ENCODE measurements at regions not wholly inside any gene's neighbourhood (a gene's known extent, or its start where the extent isn't known, plus 50 kb on each side); places are given as distances from the start of the nearest gene placed in this dataset.

DNA sequence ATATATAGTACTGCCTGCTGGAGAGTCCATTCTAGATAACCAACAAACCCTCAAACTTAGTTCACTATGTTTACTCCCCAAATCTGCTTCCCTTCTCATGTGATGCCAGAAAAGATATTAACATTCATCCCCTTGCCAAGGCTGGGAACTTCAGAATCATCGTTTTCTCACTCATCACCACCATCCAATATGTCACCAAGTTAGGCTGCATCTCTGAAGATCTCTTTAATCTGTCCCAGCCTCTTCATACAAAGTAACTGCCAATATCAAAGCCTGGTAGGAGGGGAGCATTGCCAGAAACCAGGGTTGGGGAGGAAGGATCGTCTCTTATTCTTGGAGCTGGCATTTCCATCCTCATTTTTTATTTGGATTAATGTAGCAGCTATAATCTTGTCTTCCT lies 71.6 kb downstream of the XCL2 start:
- ChIA-PET POLR2A (no interaction called here), CTCF (ENCODE audit: low intra/inter-chr PET ratio, low total read pairs) (no interaction called here)
- H3K27me3 ChIP-seq (ENCODE audit: control insufficient read depth in 1 of 2, insufficient read depth in 2 of 2, low read length in 2 of 2): no peaks in the 10 kb centered on the region
- DNase-seq (ENCODE audit: low spot score): no peak
- H3K9me3 ChIP-seq (ENCODE audit: low read length): peaks cover 12% of the 10 kb centered on the region
- peaks cover 85% of the 10 kb centered on the region for H3K4me1 ChIP-seq (ENCODE audit: insufficient read depth, low read length)
- H2AFZ ChIP-seq (ENCODE audit: low read length): no peak overlapping the region
- no peaks in the 10 kb centered on the region for H3K36me3 ChIP-seq (replicated peaks in 1 of 2; ENCODE audit: control insufficient read depth in 1 of 2, insufficient read depth in 2 of 2, low read length in 2 of 2)
- no peaks in the 10 kb centered on the region for H4K20me1 ChIP-seq (ENCODE audit: insufficient read depth, low read length)
- H3K4me3 ChIP-seq (replicated peaks in 1 of 3; ENCODE audit: insufficient read depth in 1 of 3, low read depth in 2 of 3, low read length in 3 of 3): no peak overlapping the region
- no peak for FAIRE-seq
- H3K27ac ChIP-seq (ENCODE audit: extremely low read length, insufficient read depth, low read length): no peak overlapping the region
- no peaks in the 10 kb centered on the region for H3K79me2 ChIP-seq (ENCODE audit: insufficient read depth, low read length)
- 97% methylated on average over 2 of the region's 2 CpGs for WGBS (ENCODE audit: low lambda C conversion rate)
- BruUV-seq (replicated peaks): no TSS peak
- no peak; the same call in 2 of the 3 replicates for ATAC-seq
- H3K9ac ChIP-seq (ENCODE audit: insufficient read depth, low read depth, low read length): no peak overlapping the region
- in situ Hi-C loops (cut with HindIII; ENCODE audit: extremely low pct_ligation_motif_present, low pct_unique_long_range_greater_than_20kb) (no loop called here), intact Hi-C loops (cut with micrococcal nuclease; ENCODE audit: unreplicated experiment) (no loop called here)
- TF ChIP-seq FOXK1 (CRISPR knock-in tag; IDR thresholded peaks at IDR 0.05; ENCODE audit: borderline replicate concordance, low read depth) (no peak), ATF1 (CRISPR knock-in tag; IDR thresholded peaks at IDR 0.05) (no peak)
- no peak overlapping the region for H3K4me2 ChIP-seq (ENCODE audit: low read depth, low read length)

DNA sequence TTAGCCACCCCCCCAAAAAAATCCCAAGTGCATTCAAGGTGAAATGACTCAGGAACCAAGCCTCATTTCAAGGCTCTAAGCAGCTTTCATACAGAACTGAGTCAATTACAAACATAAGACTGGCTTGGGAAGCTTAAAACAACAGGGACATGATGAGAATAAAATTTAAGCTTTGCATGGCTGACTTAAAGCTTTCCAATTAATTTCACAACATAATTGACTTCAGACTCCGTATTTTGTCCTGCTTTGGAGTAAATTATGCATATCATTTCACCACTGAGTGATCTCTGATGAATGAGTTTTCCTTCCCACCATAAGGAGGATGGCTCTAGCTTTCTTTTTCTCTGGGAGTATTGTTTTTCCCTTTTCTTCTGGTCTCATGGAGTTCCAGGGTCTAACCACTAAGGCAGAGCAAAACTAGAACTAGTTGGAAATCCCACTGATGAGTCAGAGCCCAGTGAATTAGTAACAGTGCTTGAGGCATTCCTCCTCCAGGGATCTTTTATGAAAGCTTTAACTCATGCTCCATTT lies 72.8 kb downstream of the XCL2 start:
- H3K4me2 ChIP-seq (ENCODE audit: low read depth, low read length): no peak overlapping the region
- H3K4me1 ChIP-seq (ENCODE audit: insufficient read depth, low read length): peaks cover 85% of the 10 kb centered on the region
- BruUV-seq (replicated peaks): no TSS peak
- H3K9me3 ChIP-seq (ENCODE audit: low read length): peaks cover 12% of the 10 kb centered on the region
- DNase-seq (ENCODE audit: low spot score) (peak; percentile 56), FAIRE-seq (no peak), ATAC-seq (peak; percentile 67)
- H2AFZ ChIP-seq (ENCODE audit: low read length): no peak overlapping the region
- TF ChIP-seq FOSL2 (CRISPR knock-in tag; IDR thresholded peaks at IDR 0.05) (peak; percentile 21; the same call in 1 of the 2 replicates), ZNF562 (CRISPR knock-in tag; IDR thresholded peaks at IDR 0.05; ENCODE audit: borderline replicate concordance) (no peak)
- H3K36me3 ChIP-seq (replicated peaks in 1 of 2; ENCODE audit: control insufficient read depth in 1 of 2, insufficient read depth in 2 of 2, low read length in 2 of 2): no peaks in the 10 kb centered on the region
- in situ Hi-C loops (cut with HindIII; ENCODE audit: extremely low pct_ligation_motif_present, low pct_unique_long_range_greater_than_20kb) (no loop called here), intact Hi-C loops (cut with micrococcal nuclease; ENCODE audit: unreplicated experiment) (no loop called here)
- ChIA-PET CTCF (ENCODE audit: low intra/inter-chr PET ratio, low total read pairs) (no interaction called here), POLR2A (no interaction called here)
- no peaks in the 10 kb centered on the region for H3K79me2 ChIP-seq (ENCODE audit: insufficient read depth, low read length)
- no peaks in the 10 kb centered on the region for H3K27me3 ChIP-seq (ENCODE audit: control insufficient read depth in 1 of 2, insufficient read depth in 2 of 2, low read length in 2 of 2)
- H3K27ac ChIP-seq (ENCODE audit: extremely low read length, insufficient read depth, low read length): no peak overlapping the region
- H3K4me3 ChIP-seq (replicated peaks in 1 of 3; ENCODE audit: insufficient read depth in 1 of 3, low read depth in 2 of 3, low read length in 3 of 3): no peak overlapping the region
- WGBS (ENCODE audit: low lambda C conversion rate): 100% methylated on average over 1 of the region's 1 CpG
- no peaks in the 10 kb centered on the region for H4K20me1 ChIP-seq (ENCODE audit: insufficient read depth, low read length)
- H3K9ac ChIP-seq (ENCODE audit: insufficient read depth, low read depth, low read length): no peak overlapping the region
